HepG2 (cell line): ENCODE measurements at regions not wholly inside any gene's neighbourhood (a gene's known extent, or its start where the extent isn't known, plus 50 kb on each side); places are given as distances from the start of the nearest gene placed in this dataset.

Experiments used
- BRCA1 ChIP-seq: sonication (generic); formaldehyde crosslinking; IDR thresholded peaks from 2 replicates; pipeline ENCODE4 v1.4.0; 2020; ENCODE audit warnings: missing genetic modification reagents
- CEBPG ChIP-seq: IDR thresholded peaks from 2 replicates; pipeline ENCODE4 v1.6.1; 2016
- CSRNP2 ChIP-seq: sonication (generic); formaldehyde crosslinking; conservative IDR thresholded peaks from 2 replicates; pipeline ENCODE4 v1.8.0; 2022; ENCODE audit warnings: low read depth, missing genetic modification reagents
- FOXJ3 ChIP-seq: sonication (generic); formaldehyde crosslinking; IDR thresholded peaks from 2 replicates; pipeline ENCODE4 v1.4.0; 2020; ENCODE audit warnings: missing genetic modification reagents, mild to moderate bottlenecking, borderline replicate concordance
- GRHL1 ChIP-seq: sonication (generic); formaldehyde crosslinking; conservative IDR thresholded peaks from 2 replicates; pipeline ENCODE4 v1.8.0; 2022; ENCODE audit warnings: missing genetic modification reagents
- HDAC1 ChIP-seq: sonication (generic); formaldehyde crosslinking; IDR thresholded peaks from 2 replicates; pipeline ENCODE4 v1.5.1; 2020; ENCODE audit warnings: mild to moderate bottlenecking, missing genetic modification reagents
- HNF4G ChIP-seq, 2 experiments: sonication (generic) in 1 of 2; formaldehyde crosslinking in 1 of 2; IDR thresholded peaks; 2 replicates each; pipeline versions ENCODE4 v1.4.0 to v1.6.1; 2011 to 2020; ENCODE audit warnings: borderline replicate concordance in 2 of 2, low read depth in 2 of 2, mild to moderate bottlenecking in 2 of 2, low read length in 1 of 2, missing genetic modification reagents in 1 of 2, moderate library complexity in 1 of 2
- MXD4 ChIP-seq: IDR thresholded peaks from 2 replicates; pipeline ENCODE4 v1.6.1; 2016; ENCODE audit warnings: mild to moderate bottlenecking, missing biosample characterization, missing genetic modification reagents
- PHF20 ChIP-seq: sonication (generic); formaldehyde crosslinking; IDR thresholded peaks from 2 replicates; pipeline ENCODE4 v1.5.0; 2020; ENCODE audit warnings: mild to moderate bottlenecking, missing genetic modification reagents
- XBP1 ChIP-seq: sonication (generic); formaldehyde crosslinking; IDR thresholded peaks from 2 replicates; pipeline ENCODE4 v1.5.0; 2020; ENCODE audit warnings: missing genetic modification reagents
- ZMYM4 ChIP-seq: sonication (generic); formaldehyde crosslinking; IDR thresholded peaks from 2 replicates; pipeline ENCODE4 v1.8.1; 2023; ENCODE audit warnings: mild to moderate bottlenecking, missing genetic modification reagents
- ZNF354B ChIP-seq: sonication (generic); formaldehyde crosslinking; IDR thresholded peaks from 2 replicates; pipeline ENCODE4 v1.8.0; 2022; ENCODE audit warnings: mild to moderate bottlenecking, missing genetic modification reagents
- ZNF646 ChIP-seq: sonication (generic); formaldehyde crosslinking; IDR thresholded peaks from 2 replicates; pipeline ENCODE4 v1.9.0; 2021; ENCODE audit warnings: mild to moderate bottlenecking, missing genetic modification reagents
- TF ChIP-seq, protein P1 (sequence below): IDR thresholded peaks from 2 replicates; pipeline ENCODE4 v1.4.0; 2020; ENCODE audit warnings: mild to moderate bottlenecking, missing genetic modification reagents

- TF ChIP-seq GRHL1 (no peak), CSRNP2 (no peak), BRCA1 (0 out of 2 replicates have a peak, but pooled peaks have one; percentile 63), PHF20 (no peak), MXD4 (0 out of 2 replicates have a peak, but pooled peaks have one; percentile 49), FOXJ3 (peak; percentile 60; the same call in 1 of the 2 replicates), ZNF646 (CRISPR knock-in tag) (peak; percentile 41; the same call in 1 of the 2 replicates), ZMYM4 (CRISPR knock-in tag) (peak; percentile 58; the same call in 1 of the 2 replicates), HDAC1 (CRISPR knock-in tag) (peak; percentile 29; the same call in 1 of the 2 replicates), HNF4G (IDR thresholded peaks at IDR 0.05; ENCODE audit: borderline replicate concordance, low read depth, low read length) (peak; percentile 50; the same call in 1 of the 2 replicates), HNF4G (CRISPR knock-in tag; IDR thresholded peaks at IDR 0.05; ENCODE audit: borderline replicate concordance, low read depth) (no peak; the same call in 1 of the 2 replicates), CEBPG (CRISPR knock-in tag) (0 out of 2 replicates have a peak, but pooled peaks have one; percentile 25), ZNF354B (CRISPR knock-in tag) (no peak), XBP1 (CRISPR knock-in tag) (peak; percentile 56; the same call in 1 of the 2 replicates)
- TF ChIP-seq, protein P1, sequence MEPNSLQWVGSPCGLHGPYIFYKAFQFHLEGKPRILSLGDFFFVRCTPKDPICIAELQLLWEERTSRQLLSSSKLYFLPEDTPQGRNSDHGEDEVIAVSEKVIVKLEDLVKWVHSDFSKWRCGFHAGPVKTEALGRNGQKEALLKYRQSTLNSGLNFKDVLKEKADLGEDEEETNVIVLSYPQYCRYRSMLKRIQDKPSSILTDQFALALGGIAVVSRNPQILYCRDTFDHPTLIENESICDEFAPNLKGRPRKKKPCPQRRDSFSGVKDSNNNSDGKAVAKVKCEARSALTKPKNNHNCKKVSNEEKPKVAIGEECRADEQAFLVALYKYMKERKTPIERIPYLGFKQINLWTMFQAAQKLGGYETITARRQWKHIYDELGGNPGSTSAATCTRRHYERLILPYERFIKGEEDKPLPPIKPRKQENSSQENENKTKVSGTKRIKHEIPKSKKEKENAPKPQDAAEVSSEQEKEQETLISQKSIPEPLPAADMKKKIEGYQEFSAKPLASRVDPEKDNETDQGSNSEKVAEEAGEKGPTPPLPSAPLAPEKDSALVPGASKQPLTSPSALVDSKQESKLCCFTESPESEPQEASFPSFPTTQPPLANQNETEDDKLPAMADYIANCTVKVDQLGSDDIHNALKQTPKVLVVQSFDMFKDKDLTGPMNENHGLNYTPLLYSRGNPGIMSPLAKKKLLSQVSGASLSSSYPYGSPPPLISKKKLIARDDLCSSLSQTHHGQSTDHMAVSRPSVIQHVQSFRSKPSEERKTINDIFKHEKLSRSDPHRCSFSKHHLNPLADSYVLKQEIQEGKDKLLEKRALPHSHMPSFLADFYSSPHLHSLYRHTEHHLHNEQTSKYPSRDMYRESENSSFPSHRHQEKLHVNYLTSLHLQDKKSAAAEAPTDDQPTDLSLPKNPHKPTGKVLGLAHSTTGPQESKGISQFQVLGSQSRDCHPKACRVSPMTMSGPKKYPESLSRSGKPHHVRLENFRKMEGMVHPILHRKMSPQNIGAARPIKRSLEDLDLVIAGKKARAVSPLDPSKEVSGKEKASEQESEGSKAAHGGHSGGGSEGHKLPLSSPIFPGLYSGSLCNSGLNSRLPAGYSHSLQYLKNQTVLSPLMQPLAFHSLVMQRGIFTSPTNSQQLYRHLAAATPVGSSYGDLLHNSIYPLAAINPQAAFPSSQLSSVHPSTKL, result peak; percentile 89
Observed at GRCh38 chr6:139925894-139926641, 551.6 kb upstream of the CITED2 start (continued).
